Stimulated activated memory B cell treated with anti-CD40 and anti-IgM and Interleukin-4, amounts not matched to agents 10 μg/mL and 1 μg/mL and 100 μg/mL, for 72 hours (primary cell): ENCODE measurements at regions not wholly inside any gene's neighbourhood (a gene's known extent, or its start where the extent isn't known, plus 50 kb on each side); places are given as distances from the start of the nearest gene placed in this dataset.
A peak's percentile ranks its signal among the peaks of the same experiment; 100 is the strongest.
"Not testable (repeated sequence)": the region's sequence is repeated elsewhere in the genome, so short reads cannot be mapped to it uniquely, and the experiment has no call there.

ENCODE experiments used
- ATAC-seq: fragments of 150-1000 bp; cut with Tn5 transposase; 2 replicates; pipeline ENCODE4 v1.10.0; 2021
- H3K27ac Mint-ChIP-seq: one replicate; pipeline ENCODE4 v1.8.0; 2022; ENCODE audit warnings: mild to moderate bottlenecking, mixed read lengths
- H3K27me3 Mint-ChIP-seq: one replicate; pipeline ENCODE4 v1.8.0; 2022; ENCODE audit warnings: mixed read lengths
- H3K36me3 Mint-ChIP-seq: one replicate; pipeline ENCODE4 v1.8.0; 2022; ENCODE audit warnings: mixed read lengths
- H3K4me1 Mint-ChIP-seq: one replicate; pipeline ENCODE4 v1.8.0; 2022; ENCODE audit warnings: mixed read lengths
- H3K4me3 Mint-ChIP-seq: one replicate; pipeline ENCODE4 v1.8.0; 2022; ENCODE audit warnings: mild to moderate bottlenecking, moderate library complexity, mixed read lengths
- H3K9me3 Mint-ChIP-seq: one replicate; pipeline ENCODE4 v1.8.0; 2022; ENCODE audit warnings: mixed read lengths

- no peak for ATAC-seq
- no peak overlapping the region for H3K27ac Mint-ChIP-seq
- H3K9me3 Mint-ChIP-seq, result peaks cover 6% of the 10 kb centered on the region
- no peaks in the 10 kb centered on the region for H3K27me3 Mint-ChIP-seq
- H3K4me3 Mint-ChIP-seq, result no peak overlapping the region
- no peaks in the 10 kb centered on the region for H3K36me3 Mint-ChIP-seq
- H3K4me1 Mint-ChIP-seq, result no peaks in the 10 kb centered on the region
These were observed 129.5 kb downstream of the AHR start for GRCh38 chr7:17427924-17428323.

- peaks cover 6% of the 10 kb centered on the region for H3K9me3 Mint-ChIP-seq
These were observed 131.1 kb downstream of the AHR start for GRCh38 chr7:17429579-17429978.

GRCh38 chr7:17432793-17433192 lies 134.3 kb downstream of the AHR start:
- ATAC-seq, result no peak
- Mint-ChIP-seq H3K27ac (no peak overlapping the region), H3K9me3 (peaks cover 3% of the 10 kb centered on the region), H3K4me3 (no peak overlapping the region), H3K27me3 (no peaks in the 10 kb centered on the region), H3K36me3 (no peaks in the 10 kb centered on the region), H3K4me1 (no peaks in the 10 kb centered on the region)

More at GRCh38 chr7:17429579-17429978, 131.1 kb downstream of the AHR start:
- H3K27ac Mint-ChIP-seq, result no peak overlapping the region
- no peaks in the 10 kb centered on the region for H3K4me1 Mint-ChIP-seq
- H3K27me3 Mint-ChIP-seq, result no peaks in the 10 kb centered on the region
- no peak for ATAC-seq
- H3K4me3 Mint-ChIP-seq, result no peak overlapping the region
- H3K36me3 Mint-ChIP-seq, result no peaks in the 10 kb centered on the region

- Mint-ChIP-seq H3K27me3 (no peaks in the 10 kb centered on the region), H3K9me3 (no peaks in the 10 kb centered on the region), H3K4me3 (no peak overlapping the region), H3K27ac (no peak overlapping the region), H3K4me1 (no peaks in the 10 kb centered on the region), H3K36me3 (no peaks in the 10 kb centered on the region)
- no peak for ATAC-seq
These were observed 135.7 kb downstream of the AHR start for GRCh38 chr7:17434191-17434590.

GRCh38 chr7:17434841-17435692 lies 136.6 kb downstream of the AHR start:
- Mint-ChIP-seq H3K9me3 (no peaks in the 10 kb centered on the region), H3K27me3 (no peaks in the 10 kb centered on the region), H3K4me3 (no peak overlapping the region), H3K4me1 (no peaks in the 10 kb centered on the region), H3K36me3 (no peaks in the 10 kb centered on the region), H3K27ac (no peak overlapping the region)
- peak; percentile 31 for ATAC-seq

- Mint-ChIP-seq H3K4me3 (no peak overlapping the region), H3K27ac (no peak overlapping the region), H3K4me1 (no peaks in the 10 kb centered on the region), H3K27me3 (no peaks in the 10 kb centered on the region), H3K36me3 (no peaks in the 10 kb centered on the region), H3K9me3 (peaks cover 3% of the 10 kb centered on the region)
- ATAC-seq, result no peak
These were observed 137.7 kb downstream of the AHR start for GRCh38 chr7:17436126-17436525.

GRCh38 chr7:17437586-17437985 lies 139.1 kb downstream of the AHR start:
- H3K27ac Mint-ChIP-seq, result no peak overlapping the region

GRCh38 chr7:17440025-17440784 lies 141.8 kb downstream of the AHR start:
- ATAC-seq, H3K9me3 Mint-ChIP-seq, H3K36me3 Mint-ChIP-seq: not testable (repeated sequence)

More at GRCh38 chr7:17437586-17437985, 139.1 kb downstream of the AHR start:
- ATAC-seq, result no peak
- no peaks in the 10 kb centered on the region for H3K4me1 Mint-ChIP-seq
- peaks cover 3% of the 10 kb centered on the region for H3K9me3 Mint-ChIP-seq
- no peak overlapping the region for H3K4me3 Mint-ChIP-seq
- H3K36me3 Mint-ChIP-seq, result no peaks in the 10 kb centered on the region
- no peaks in the 10 kb centered on the region for H3K27me3 Mint-ChIP-seq

GRCh38 chr7:17440831-17441230 lies 142.4 kb downstream of the AHR start:
- H3K4me3 Mint-ChIP-seq, result no peak overlapping the region
- no peak for ATAC-seq
- H3K36me3 Mint-ChIP-seq, result no peaks in the 10 kb centered on the region
- no peak overlapping the region for H3K27ac Mint-ChIP-seq
- H3K9me3 Mint-ChIP-seq, result peaks cover 3% of the 10 kb centered on the region
- H3K4me1 Mint-ChIP-seq, result no peaks in the 10 kb centered on the region
- H3K27me3 Mint-ChIP-seq, result no peaks in the 10 kb centered on the region

More at GRCh38 chr7:17440025-17440784, 141.8 kb downstream of the AHR start:
- H3K27ac Mint-ChIP-seq, H3K4me3 Mint-ChIP-seq, H3K4me1 Mint-ChIP-seq, H3K27me3 Mint-ChIP-seq: not testable (repeated sequence)

- peaks cover 4% of the 10 kb centered on the region for H3K9me3 Mint-ChIP-seq
- ATAC-seq, result no peak
- H3K27ac Mint-ChIP-seq, result no peak overlapping the region
- no peak overlapping the region for H3K4me3 Mint-ChIP-seq
- peaks cover 4% of the 10 kb centered on the region for H3K27me3 Mint-ChIP-seq
- H3K4me1 Mint-ChIP-seq, result no peaks in the 10 kb centered on the region
- H3K36me3 Mint-ChIP-seq, result no peaks in the 10 kb centered on the region
These were observed 143.1 kb downstream of the AHR start for GRCh38 chr7:17441557-17441956.

- Mint-ChIP-seq H3K27ac (no peak overlapping the region), H3K4me1 (no peaks in the 10 kb centered on the region), H3K36me3 (peaks cover 11% of the 10 kb centered on the region), H3K27me3 (peaks cover 19% of the 10 kb centered on the region), H3K9me3 (peaks cover 20% of the 10 kb centered on the region), H3K4me3 (no peak overlapping the region)
- ATAC-seq, result no peak
These were observed 145.7 kb downstream of the AHR start for GRCh38 chr7:17444151-17444550.

GRCh38 chr7:17444673-17445072 lies 146.2 kb downstream of the AHR start:
- no peak for ATAC-seq
- no peak overlapping the region for H3K27ac Mint-ChIP-seq
- H3K4me1 Mint-ChIP-seq, result no peaks in the 10 kb centered on the region

GRCh38 chr7:17446340-17446739 lies 147.9 kb downstream of the AHR start:
- Mint-ChIP-seq H3K27ac (no peak overlapping the region), H3K27me3 (peaks cover 29% of the 10 kb centered on the region), H3K4me1 (no peaks in the 10 kb centered on the region), H3K36me3 (peaks cover 11% of the 10 kb centered on the region), H3K9me3 (peaks cover 17% of the 10 kb centered on the region), H3K4me3 (no peak overlapping the region)
- ATAC-seq, result no peak

More at GRCh38 chr7:17444673-17445072, 146.2 kb downstream of the AHR start:
- Mint-ChIP-seq H3K27me3 (peaks cover 19% of the 10 kb centered on the region), H3K4me3 (no peak overlapping the region), H3K36me3 (peaks cover 11% of the 10 kb centered on the region), H3K9me3 (peaks cover 20% of the 10 kb centered on the region)

GRCh38 chr7:17447728-17448478 lies 149.5 kb downstream of the AHR start:
- Mint-ChIP-seq H3K4me3 (no peak overlapping the region), H3K27ac (no peak overlapping the region), H3K4me1 (no peaks in the 10 kb centered on the region), H3K27me3 (peaks cover 29% of the 10 kb centered on the region), H3K36me3 (peaks cover 11% of the 10 kb centered on the region), H3K9me3 (peaks cover 17% of the 10 kb centered on the region)
- no peak for ATAC-seq
